Esophagus squamous epithelium (tissue), 4 donors: ENCODE measurements at regions not wholly inside any gene's neighbourhood (a gene's known extent, or its start where the extent isn't known, plus 50 kb on each side); places are given as distances from the start of the nearest gene placed in this dataset.

ENCODE experiments used
- POLR2A ChIP-seq, 4 donors: fragments of 450-650 bp; IDR thresholded peaks; one replicate each; pipeline ENCODE4 v1.6.1; 2017; ENCODE audit warnings: antibody characterized with exemption in 4 of 4, mild to moderate bottlenecking in 4 of 4, moderate library complexity in 3 of 4
- TF ChIP-seq, protein P1 (sequence below), 6 experiments: fragments of 450-650 bp in 4 of 6; fragments of 200-600 bp in 2 of 6; sonication (generic) in 2 of 6; IDR thresholded peaks; one replicate each; pipeline ENCODE4 v1.5.1; 2016 to 2019; ENCODE audit warnings: antibody characterized with exemption in 6 of 6, mild to moderate bottlenecking in 4 of 6, moderate library complexity in 4 of 6

DNA sequence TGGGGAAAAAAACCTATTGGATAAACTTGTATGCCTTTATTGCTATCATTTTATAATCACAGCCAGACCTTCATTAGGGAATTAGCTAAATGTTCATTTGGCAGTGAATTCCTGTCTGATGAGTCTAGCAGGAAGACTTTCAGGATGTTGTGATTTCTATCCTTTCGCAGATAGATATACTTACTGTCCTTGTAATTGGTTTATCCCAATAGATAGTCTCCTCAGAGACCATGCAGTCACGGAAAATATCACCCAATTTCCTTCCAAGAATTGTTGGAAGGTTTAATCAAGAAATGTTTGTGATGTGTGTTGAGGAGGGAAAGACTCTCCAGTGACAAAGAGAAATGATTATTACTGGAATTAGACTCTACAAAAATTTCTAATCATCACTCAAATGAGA lies 1937.9 kb upstream of the WWC1 start:
- TF ChIP-seq, protein P1, sequence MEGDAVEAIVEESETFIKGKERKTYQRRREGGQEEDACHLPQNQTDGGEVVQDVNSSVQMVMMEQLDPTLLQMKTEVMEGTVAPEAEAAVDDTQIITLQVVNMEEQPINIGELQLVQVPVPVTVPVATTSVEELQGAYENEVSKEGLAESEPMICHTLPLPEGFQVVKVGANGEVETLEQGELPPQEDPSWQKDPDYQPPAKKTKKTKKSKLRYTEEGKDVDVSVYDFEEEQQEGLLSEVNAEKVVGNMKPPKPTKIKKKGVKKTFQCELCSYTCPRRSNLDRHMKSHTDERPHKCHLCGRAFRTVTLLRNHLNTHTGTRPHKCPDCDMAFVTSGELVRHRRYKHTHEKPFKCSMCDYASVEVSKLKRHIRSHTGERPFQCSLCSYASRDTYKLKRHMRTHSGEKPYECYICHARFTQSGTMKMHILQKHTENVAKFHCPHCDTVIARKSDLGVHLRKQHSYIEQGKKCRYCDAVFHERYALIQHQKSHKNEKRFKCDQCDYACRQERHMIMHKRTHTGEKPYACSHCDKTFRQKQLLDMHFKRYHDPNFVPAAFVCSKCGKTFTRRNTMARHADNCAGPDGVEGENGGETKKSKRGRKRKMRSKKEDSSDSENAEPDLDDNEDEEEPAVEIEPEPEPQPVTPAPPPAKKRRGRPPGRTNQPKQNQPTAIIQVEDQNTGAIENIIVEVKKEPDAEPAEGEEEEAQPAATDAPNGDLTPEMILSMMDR (IDR thresholded peaks at IDR 0.05), result no peak
- TF ChIP-seq POLR2A (IDR thresholded peaks at IDR 0.05), result no peak
